Neural progenitor cell (in vitro differentiated cells): ENCODE measurements at regions not wholly inside any gene's neighbourhood (a gene's known extent, or its start where the extent isn't known, plus 50 kb on each side); places are given as distances from the start of the nearest gene placed in this dataset.

Experiments used
- CTCF ChIP-seq: fragments of 200-600 bp; sonication (generic); IDR thresholded peaks from 2 replicates; pipeline ENCODE4 v1.5.1; 2017; ENCODE audit warnings: antibody characterized with exemption, mild to moderate bottlenecking
- EZH2 ChIP-seq: fragments of 200-600 bp; sonication (generic); IDR thresholded peaks from 2 replicates; pipeline ENCODE4 v1.6.1; 2017; ENCODE audit warnings: antibody characterized with exemption, mild to moderate bottlenecking, moderate library complexity

- TF ChIP-seq CTCF (no peak), EZH2 (no peak)
These were observed 50.1 kb upstream of the ERRFI1 start for GRCh38 chr1:8076176-8076575.
